ENCODE measurements at regions not wholly inside any gene's neighbourhood (a gene's known extent, or its start where the extent isn't known, plus 50 kb on each side); places are given as distances from the start of the nearest gene placed in this dataset.

DNA sequence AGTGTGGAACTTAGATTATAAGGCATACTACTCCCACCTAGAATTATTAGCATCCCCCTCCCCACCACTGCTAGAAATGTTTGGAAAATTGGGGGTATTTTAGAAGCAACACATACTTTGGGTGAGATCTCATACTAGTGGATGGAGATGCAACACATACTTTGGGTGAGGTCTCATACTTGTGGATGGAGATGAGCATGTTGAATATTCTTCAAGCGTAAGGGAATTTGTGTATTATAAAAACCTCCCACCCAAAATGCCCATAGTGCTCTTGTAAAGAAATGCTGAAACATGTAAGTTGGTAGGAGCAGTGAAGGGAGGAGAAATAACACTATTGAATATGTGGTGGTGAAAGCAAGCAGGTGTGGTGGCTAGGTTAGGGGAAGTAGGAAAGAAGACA is 124.0 kb upstream of the EPHA3 start:
- Histone ChIP-seq H3K9me3 (ENCODE audit: insufficient read depth, low read depth, low read length) (no peaks in the 10 kb centered on the region), H3K36me3 (ENCODE audit: insufficient read depth, low read depth, low read length) (no peaks in the 10 kb centered on the region), H3K9ac (ENCODE audit: low read depth, low read length) (no peak overlapping the region), H3K4me3 (ENCODE audit: low read length) (no peak overlapping the region), H3K4me1 (ENCODE audit: insufficient read depth, low read length) (no peaks in the 10 kb centered on the region), H3K27me3 (ENCODE audit: insufficient read depth, low read length) (no peaks in the 10 kb centered on the region), H3K27ac (ENCODE audit: low read length) (no peak overlapping the region)

DNA sequence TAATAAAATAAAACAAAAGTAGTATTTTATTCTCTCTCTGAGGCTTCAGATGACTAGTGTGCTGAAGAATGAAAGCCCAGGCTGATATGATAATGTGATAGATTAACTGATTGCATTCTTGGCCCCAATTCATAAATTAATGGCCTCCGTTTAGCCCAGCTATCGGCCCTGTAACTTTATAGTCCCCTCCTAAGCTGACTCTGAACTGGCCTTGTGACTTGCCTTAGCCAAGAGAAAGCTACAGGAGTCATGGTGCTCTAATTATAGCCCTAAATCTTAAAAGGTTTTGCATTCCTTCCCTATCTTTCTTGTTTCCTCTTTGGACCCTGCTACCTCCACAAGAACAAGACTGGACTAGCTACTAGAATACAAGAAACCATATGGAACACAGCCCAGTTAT is 123.2 kb upstream of the EPHA3 start:
- no peaks in the 10 kb centered on the region for H3K4me1 ChIP-seq (ENCODE audit: insufficient read depth, low read length)
- no peak overlapping the region for H3K27ac ChIP-seq (ENCODE audit: low read length)
- no peaks in the 10 kb centered on the region for H3K27me3 ChIP-seq (ENCODE audit: insufficient read depth, low read length)
- no peaks in the 10 kb centered on the region for H3K36me3 ChIP-seq (ENCODE audit: insufficient read depth, low read depth, low read length)
- no peak overlapping the region for H3K9ac ChIP-seq (ENCODE audit: low read depth, low read length)
- no peak overlapping the region for H3K4me3 ChIP-seq (ENCODE audit: low read length)
- no peaks in the 10 kb centered on the region for H3K9me3 ChIP-seq (ENCODE audit: insufficient read depth, low read depth, low read length)

GRCh38 chr3:88984832-88985231 is 122.6 kb upstream of the EPHA3 start:
- no peak overlapping the region for H3K27ac ChIP-seq (ENCODE audit: low read length)
- H3K4me1 ChIP-seq (ENCODE audit: insufficient read depth, low read length): no peaks in the 10 kb centered on the region
- H3K9ac ChIP-seq (ENCODE audit: low read depth, low read length): no peak overlapping the region
- no peaks in the 10 kb centered on the region for H3K36me3 ChIP-seq (ENCODE audit: insufficient read depth, low read depth, low read length)
- H3K4me3 ChIP-seq (ENCODE audit: low read length): no peak overlapping the region
- no peaks in the 10 kb centered on the region for H3K27me3 ChIP-seq (ENCODE audit: insufficient read depth, low read length)
- H3K9me3 ChIP-seq (ENCODE audit: insufficient read depth, low read depth, low read length): no peaks in the 10 kb centered on the region

DNA sequence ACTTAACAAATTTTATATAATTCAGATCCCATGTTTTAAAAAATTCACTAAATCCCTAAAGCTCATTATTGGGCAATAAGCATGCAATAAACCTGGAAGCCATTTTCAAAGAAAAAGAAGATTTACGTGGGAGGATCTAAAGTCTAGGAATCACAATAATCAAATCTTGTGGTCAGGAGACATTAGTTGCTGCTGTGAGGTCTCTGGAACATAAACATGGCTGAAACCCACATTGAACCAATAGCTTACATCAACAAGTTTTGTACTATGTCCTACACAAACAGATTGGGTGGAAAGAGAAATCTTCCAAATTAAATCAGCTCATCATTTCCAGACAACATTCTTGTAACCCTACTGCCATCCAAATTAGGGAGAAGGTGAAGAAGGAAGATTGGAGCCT is 121.9 kb upstream of the EPHA3 start:
- Histone ChIP-seq H3K9me3 (ENCODE audit: insufficient read depth, low read depth, low read length) (no peaks in the 10 kb centered on the region), H3K4me1 (ENCODE audit: insufficient read depth, low read length) (no peaks in the 10 kb centered on the region), H3K4me3 (ENCODE audit: low read length) (no peak overlapping the region), H3K36me3 (ENCODE audit: insufficient read depth, low read depth, low read length) (no peaks in the 10 kb centered on the region), H3K27me3 (ENCODE audit: insufficient read depth, low read length) (no peaks in the 10 kb centered on the region), H3K27ac (ENCODE audit: low read length) (no peak overlapping the region), H3K9ac (ENCODE audit: low read depth, low read length) (no peak overlapping the region)

DNA sequence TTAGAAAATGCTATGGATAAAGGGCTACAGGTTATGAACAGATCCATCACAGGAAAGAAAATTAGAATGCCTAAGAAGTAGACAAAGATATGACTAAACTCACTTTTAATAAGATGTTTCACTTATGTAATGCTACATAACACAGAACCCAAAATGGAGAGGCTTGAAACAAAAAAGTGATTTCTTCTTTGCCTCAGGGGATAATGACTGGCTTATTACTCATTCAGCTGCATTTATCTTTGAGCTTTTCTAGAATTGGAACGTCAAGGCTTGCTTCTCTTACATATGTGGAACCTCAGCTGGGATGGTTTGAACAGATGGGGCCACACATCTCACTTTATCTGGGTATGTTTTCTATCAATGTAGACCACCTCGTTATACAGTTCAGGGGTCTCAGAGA is 120.6 kb upstream of the EPHA3 start:
- no peak overlapping the region for H3K4me3 ChIP-seq (ENCODE audit: low read length)
- no peaks in the 10 kb centered on the region for H3K4me1 ChIP-seq (ENCODE audit: insufficient read depth, low read length)
- H3K9me3 ChIP-seq (ENCODE audit: insufficient read depth, low read depth, low read length): no peaks in the 10 kb centered on the region
- no peak overlapping the region for H3K9ac ChIP-seq (ENCODE audit: low read depth, low read length)
- no peaks in the 10 kb centered on the region for H3K27me3 ChIP-seq (ENCODE audit: insufficient read depth, low read length)
- no peaks in the 10 kb centered on the region for H3K36me3 ChIP-seq (ENCODE audit: insufficient read depth, low read depth, low read length)
- no peak overlapping the region for H3K27ac ChIP-seq (ENCODE audit: low read length)

DNA sequence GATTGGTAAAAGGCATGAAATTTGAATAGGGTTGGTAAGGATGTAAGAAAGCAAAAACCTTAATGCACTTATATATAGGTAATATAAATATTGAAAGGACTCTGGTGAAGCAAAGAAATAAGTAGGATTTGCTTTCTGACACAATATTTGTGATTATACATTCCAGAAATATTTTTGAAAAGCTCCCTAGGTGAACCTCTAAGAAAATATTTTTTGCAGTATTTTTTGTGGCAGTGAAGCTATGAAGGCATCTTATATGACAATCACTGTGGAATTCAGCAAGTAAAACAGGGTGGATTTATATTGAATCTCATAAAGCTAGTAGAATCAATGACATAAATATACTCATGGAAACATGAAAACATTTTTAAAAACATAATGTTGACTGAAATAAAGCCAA is 119.6 kb upstream of the EPHA3 start:
- no peaks in the 10 kb centered on the region for H3K36me3 ChIP-seq (ENCODE audit: insufficient read depth, low read depth, low read length)
- no peaks in the 10 kb centered on the region for H3K4me1 ChIP-seq (ENCODE audit: insufficient read depth, low read length)
- no peak overlapping the region for H3K27ac ChIP-seq (ENCODE audit: low read length)
- H3K9me3 ChIP-seq (ENCODE audit: insufficient read depth, low read depth, low read length): no peaks in the 10 kb centered on the region
- H3K4me3 ChIP-seq (ENCODE audit: low read length): no peak overlapping the region
- H3K27me3 ChIP-seq (ENCODE audit: insufficient read depth, low read length): no peaks in the 10 kb centered on the region
- H3K9ac ChIP-seq (ENCODE audit: low read depth, low read length): no peak overlapping the region

- Histone ChIP-seq H3K27me3 (ENCODE audit: insufficient read depth, low read length) (no peaks in the 10 kb centered on the region), H3K36me3 (ENCODE audit: insufficient read depth, low read depth, low read length) (no peaks in the 10 kb centered on the region), H3K9me3 (ENCODE audit: insufficient read depth, low read depth, low read length) (no peaks in the 10 kb centered on the region), H3K27ac (ENCODE audit: low read length) (no peak overlapping the region), H3K4me3 (ENCODE audit: low read length) (no peak overlapping the region), H3K4me1 (ENCODE audit: insufficient read depth, low read length) (peaks cover 2% of the 10 kb centered on the region; the same call in 1 of the 2 replicates), H3K9ac (ENCODE audit: low read depth, low read length) (no peak overlapping the region)
These were observed 118.5 kb upstream of the EPHA3 start for GRCh38 chr3:88988906-88989305.

GRCh38 chr3:88991496-88991895 is 115.9 kb upstream of the EPHA3 start:
- Histone ChIP-seq H3K27ac (ENCODE audit: low read length) (no peak overlapping the region), H3K4me1 (ENCODE audit: insufficient read depth, low read length) (peaks cover 5% of the 10 kb centered on the region; the same call in 1 of the 2 replicates), H3K9ac (ENCODE audit: low read depth, low read length) (no peak overlapping the region), H3K27me3 (ENCODE audit: insufficient read depth, low read length) (no peaks in the 10 kb centered on the region), H3K36me3 (ENCODE audit: insufficient read depth, low read depth, low read length) (no peaks in the 10 kb centered on the region), H3K4me3 (ENCODE audit: low read length) (no peak overlapping the region), H3K9me3 (ENCODE audit: insufficient read depth, low read depth, low read length) (no peaks in the 10 kb centered on the region)

DNA sequence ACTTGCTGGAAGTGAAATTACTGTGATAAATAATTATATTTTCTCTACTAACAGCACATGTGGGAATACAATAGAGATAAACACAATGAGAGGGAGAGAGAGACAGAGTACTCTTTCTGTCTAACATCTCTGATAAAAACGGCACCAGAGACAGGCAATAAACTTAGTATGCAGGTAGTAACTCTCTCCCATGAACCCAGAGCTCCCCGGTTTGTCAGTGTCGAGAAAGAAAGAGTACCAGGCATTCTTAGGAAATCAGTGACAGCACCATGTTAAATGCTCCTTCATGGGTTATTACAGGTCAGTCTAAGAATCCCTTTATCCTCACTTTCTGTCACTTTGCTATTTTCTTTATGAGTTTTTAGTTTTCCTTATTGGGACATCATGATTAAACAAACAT is 110.7 kb upstream of the EPHA3 start:
- Histone ChIP-seq H3K9me3 (ENCODE audit: insufficient read depth, low read depth, low read length) (no peaks in the 10 kb centered on the region), H3K27ac (ENCODE audit: low read length) (no peak overlapping the region), H3K9ac (ENCODE audit: low read depth, low read length) (no peak overlapping the region)

GRCh38 chr3:88997260-88997659 is 110.2 kb upstream of the EPHA3 start:
- Histone ChIP-seq H3K27me3 (ENCODE audit: insufficient read depth, low read length) (no peaks in the 10 kb centered on the region), H3K9me3 (ENCODE audit: insufficient read depth, low read depth, low read length) (no peaks in the 10 kb centered on the region), H3K36me3 (ENCODE audit: insufficient read depth, low read depth, low read length) (no peaks in the 10 kb centered on the region), H3K27ac (ENCODE audit: low read length) (no peak overlapping the region), H3K4me3 (ENCODE audit: low read length) (no peak overlapping the region), H3K9ac (ENCODE audit: low read depth, low read length) (no peak overlapping the region), H3K4me1 (ENCODE audit: insufficient read depth, low read length) (peaks cover 5% of the 10 kb centered on the region; the same call in 1 of the 2 replicates)

More for the DNA sequence above, 110.7 kb upstream of the EPHA3 start:
- H3K36me3 ChIP-seq (ENCODE audit: insufficient read depth, low read depth, low read length): no peaks in the 10 kb centered on the region
- peaks cover 5% of the 10 kb centered on the region; the same call in 1 of the 2 replicates for H3K4me1 ChIP-seq (ENCODE audit: insufficient read depth, low read length)
- H3K4me3 ChIP-seq (ENCODE audit: low read length): no peak overlapping the region
- no peaks in the 10 kb centered on the region for H3K27me3 ChIP-seq (ENCODE audit: insufficient read depth, low read length)

- Histone ChIP-seq H3K4me1 (ENCODE audit: insufficient read depth, low read length) (no peaks in the 10 kb centered on the region), H3K9ac (ENCODE audit: low read depth, low read length) (no peak overlapping the region), H3K9me3 (ENCODE audit: insufficient read depth, low read depth, low read length) (no peaks in the 10 kb centered on the region), H3K27ac (ENCODE audit: low read length) (no peak overlapping the region), H3K27me3 (ENCODE audit: insufficient read depth, low read length) (no peaks in the 10 kb centered on the region), H3K4me3 (ENCODE audit: low read length) (no peak overlapping the region), H3K36me3 (ENCODE audit: insufficient read depth, low read depth, low read length) (no peaks in the 10 kb centered on the region)
These were observed 106.5 kb upstream of the EPHA3 start for GRCh38 chr3:89000886-89001285.

DNA sequence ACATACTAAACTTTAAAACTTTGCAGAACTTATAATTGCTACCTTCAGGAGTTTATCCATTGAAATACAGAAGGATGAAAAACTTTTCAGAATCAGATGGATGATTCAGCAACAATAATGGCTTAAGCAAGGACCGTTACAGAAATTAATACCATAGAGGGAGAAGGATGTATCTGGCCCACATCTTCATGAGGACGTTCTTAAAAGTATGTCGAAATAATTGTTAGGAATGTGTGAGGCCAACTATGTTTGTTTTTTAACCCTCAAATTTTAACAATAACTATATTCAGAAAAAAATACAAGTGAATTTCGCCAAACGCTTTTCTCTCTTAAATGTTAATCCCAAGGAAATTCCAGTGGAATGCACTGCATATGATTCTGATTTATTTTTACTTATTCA is 105.2 kb upstream of the EPHA3 start:
- Histone ChIP-seq H3K4me3 (ENCODE audit: low read length) (no peak overlapping the region), H3K9me3 (ENCODE audit: insufficient read depth, low read depth, low read length) (no peaks in the 10 kb centered on the region), H3K27ac (ENCODE audit: low read length) (no peak overlapping the region), H3K9ac (ENCODE audit: low read depth, low read length) (no peak overlapping the region), H3K27me3 (ENCODE audit: insufficient read depth, low read length) (no peaks in the 10 kb centered on the region), H3K36me3 (ENCODE audit: insufficient read depth, low read depth, low read length) (no peaks in the 10 kb centered on the region), H3K4me1 (ENCODE audit: insufficient read depth, low read length) (no peaks in the 10 kb centered on the region)

- no peaks in the 10 kb centered on the region for H3K36me3 ChIP-seq (ENCODE audit: insufficient read depth, low read depth, low read length)
- H3K4me1 ChIP-seq (ENCODE audit: insufficient read depth, low read length): no peaks in the 10 kb centered on the region
- H3K4me3 ChIP-seq (ENCODE audit: low read length): no peak overlapping the region
- no peaks in the 10 kb centered on the region for H3K27me3 ChIP-seq (ENCODE audit: insufficient read depth, low read length)
- H3K9ac ChIP-seq (ENCODE audit: low read depth, low read length): no peak overlapping the region
- H3K27ac ChIP-seq (ENCODE audit: low read length): no peak overlapping the region
- no peaks in the 10 kb centered on the region for H3K9me3 ChIP-seq (ENCODE audit: insufficient read depth, low read depth, low read length)
These were observed 93.9 kb upstream of the EPHA3 start for GRCh38 chr3:89013536-89013935.

Measured in iPS-20b (cell line).